Endodermal cell (in vitro differentiated cells): ENCODE measurements at regions not wholly inside any gene's neighbourhood (a gene's known extent, or its start where the extent isn't known, plus 50 kb on each side); places are given as distances from the start of the nearest gene placed in this dataset.

ENCODE experiments used
- DNase-seq: peaks from one replicate; pipeline ENCODE4 v3.0.0-alpha.2; 2017
- H3K27ac ChIP-seq: 2 replicates; pipeline ENCODE4 v1.5.1; 2013; ENCODE audit warnings: mild to moderate bottlenecking, low read depth, low read length, moderate library complexity
- H3K27me3 ChIP-seq: 2 replicates; pipeline ENCODE4 v1.6.1; 2013; ENCODE audit warnings: mild to moderate bottlenecking, low read length, moderate library complexity; ENCODE audit not compliant: insufficient read depth, control insufficient read depth, poor library complexity, severe bottlenecking
- H3K36me3 ChIP-seq: 2 replicates; pipeline ENCODE4 v1.7.0; 2013; ENCODE audit warnings: mild to moderate bottlenecking, low read length, moderate library complexity; ENCODE audit not compliant: control insufficient read depth, insufficient read depth
- H3K4me1 ChIP-seq: one replicate; pipeline ENCODE4 v1.7.0; 2013; ENCODE audit warnings: low read length; ENCODE audit not compliant: control insufficient read depth, insufficient read depth
- H3K4me3 ChIP-seq: 2 replicates; pipeline ENCODE4 v1.5.1; 2013; ENCODE audit warnings: mild to moderate bottlenecking, low read length, moderate library complexity
- H3K9ac ChIP-seq: 2 replicates; pipeline ENCODE4 v1.6.1; 2013; ENCODE audit warnings: mild to moderate bottlenecking, low read length, moderate library complexity; ENCODE audit not compliant: poor library complexity, severe bottlenecking; ENCODE audit errors: extremely low read depth
- H3K9me3 ChIP-seq: 2 replicates; pipeline ENCODE4 v1.6.1; 2013; ENCODE audit warnings: mild to moderate bottlenecking, low read length, moderate library complexity; ENCODE audit not compliant: control insufficient read depth
- H3K27ac Mint-ChIP-seq: 2 replicates; pipeline ENCODE4 v1.8.0; 2020; ENCODE audit warnings: mixed read lengths
- H3K27me3 Mint-ChIP-seq: 2 replicates; pipeline ENCODE4 v1.8.0; 2021; ENCODE audit warnings: mild to moderate bottlenecking, mixed read lengths; ENCODE audit not compliant: insufficient read depth
- H3K36me3 Mint-ChIP-seq: 2 replicates; pipeline ENCODE4 v1.8.0; 2020; ENCODE audit warnings: low read depth, mixed read lengths
- H3K4me1 Mint-ChIP-seq: 2 replicates; pipeline ENCODE4 v1.8.0; 2020; ENCODE audit warnings: mixed read lengths
- H3K4me3 Mint-ChIP-seq: 2 replicates; pipeline ENCODE4 v1.8.0; 2020; ENCODE audit warnings: mild to moderate bottlenecking, moderate library complexity, mixed read lengths
- H3K9me3 Mint-ChIP-seq: 2 replicates; pipeline ENCODE4 v1.8.0; 2020; ENCODE audit warnings: mild to moderate bottlenecking, mixed read lengths
- WGBS, 2 experiments: methylation state at CpG; one replicate each; pipeline versions ENCODE4 v1.1.5 to v1.1.7; 2013; ENCODE audit warnings: missing lambda C conversion rate in 2 of 2, mixed read lengths in 1 of 2; ENCODE audit not compliant: insufficient coverage in 1 of 2, insufficient read length in 1 of 2; 5-methylcytosine and 5-hydroxymethylcytosine counted together
- TF ChIP-seq, protein P1 (sequence below): fragments of 200-600 bp; sonication (generic); conservative IDR thresholded peaks from 2 replicates; pipeline ENCODE4 v1.5.0; 2021; ENCODE audit warnings: antibody characterized with exemption, mild to moderate bottlenecking

DNA sequence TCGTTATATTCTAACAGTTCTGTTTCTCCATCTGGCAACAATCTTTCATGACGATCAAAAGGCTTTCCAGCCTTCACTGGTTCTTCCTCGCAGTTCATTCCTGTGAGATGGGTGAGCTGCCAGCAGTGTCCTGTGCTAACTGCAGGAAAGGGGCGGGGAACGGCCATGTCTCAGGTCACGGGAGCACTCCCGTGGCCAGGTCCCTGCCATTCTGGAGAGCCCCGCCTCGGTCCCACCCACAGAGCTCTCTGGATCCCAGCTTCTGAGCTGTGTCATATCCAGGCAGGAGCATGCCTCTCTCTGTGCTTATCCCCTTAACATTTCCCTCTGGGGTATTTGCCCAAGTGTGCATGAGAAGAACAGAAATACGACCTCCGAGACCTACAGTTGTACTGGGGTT, 297.8 kb upstream of the IRX2 start:
- H3K27me3 Mint-ChIP-seq, result peaks cover 2% of the 10 kb centered on the region
- TF ChIP-seq, protein P1, sequence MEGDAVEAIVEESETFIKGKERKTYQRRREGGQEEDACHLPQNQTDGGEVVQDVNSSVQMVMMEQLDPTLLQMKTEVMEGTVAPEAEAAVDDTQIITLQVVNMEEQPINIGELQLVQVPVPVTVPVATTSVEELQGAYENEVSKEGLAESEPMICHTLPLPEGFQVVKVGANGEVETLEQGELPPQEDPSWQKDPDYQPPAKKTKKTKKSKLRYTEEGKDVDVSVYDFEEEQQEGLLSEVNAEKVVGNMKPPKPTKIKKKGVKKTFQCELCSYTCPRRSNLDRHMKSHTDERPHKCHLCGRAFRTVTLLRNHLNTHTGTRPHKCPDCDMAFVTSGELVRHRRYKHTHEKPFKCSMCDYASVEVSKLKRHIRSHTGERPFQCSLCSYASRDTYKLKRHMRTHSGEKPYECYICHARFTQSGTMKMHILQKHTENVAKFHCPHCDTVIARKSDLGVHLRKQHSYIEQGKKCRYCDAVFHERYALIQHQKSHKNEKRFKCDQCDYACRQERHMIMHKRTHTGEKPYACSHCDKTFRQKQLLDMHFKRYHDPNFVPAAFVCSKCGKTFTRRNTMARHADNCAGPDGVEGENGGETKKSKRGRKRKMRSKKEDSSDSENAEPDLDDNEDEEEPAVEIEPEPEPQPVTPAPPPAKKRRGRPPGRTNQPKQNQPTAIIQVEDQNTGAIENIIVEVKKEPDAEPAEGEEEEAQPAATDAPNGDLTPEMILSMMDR, result no peak

DNA sequence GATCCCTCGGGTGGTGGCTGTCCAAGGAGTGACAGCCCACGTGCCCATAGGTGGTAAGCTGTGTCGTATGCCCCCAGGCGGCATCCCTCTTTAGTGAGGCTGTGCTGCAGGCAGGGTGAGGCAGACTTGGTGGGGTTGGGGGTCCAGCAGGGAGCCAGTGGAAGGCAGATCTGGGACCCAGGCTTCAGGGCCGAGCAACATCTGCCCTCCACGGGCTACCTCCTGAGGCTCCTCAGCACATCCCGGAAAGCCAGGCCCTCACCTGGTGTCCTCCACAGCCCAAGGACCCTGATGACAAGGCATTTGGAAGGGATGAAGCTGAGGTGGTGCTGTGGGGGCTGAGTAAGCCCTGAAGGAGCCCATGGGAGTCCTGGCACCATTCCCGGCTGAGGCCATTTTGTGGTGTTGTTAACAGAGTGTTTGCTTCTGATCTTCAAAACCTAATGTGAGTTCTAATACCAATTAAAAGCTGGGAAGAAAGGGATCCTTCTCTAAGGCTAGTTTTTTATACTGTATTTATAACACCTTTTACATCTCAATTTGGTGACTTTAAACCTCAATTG, 295.8 kb upstream of the IRX2 start:
- WGBS, 2 experiments, result 83 to 93% methylated on average over 1 to 8 of the region's 8 CpGs
- H3K27me3 ChIP-seq, result no peaks in the 10 kb centered on the region
- TF ChIP-seq, protein P1, result no peak
- Mint-ChIP-seq H3K27me3 (peaks cover 2% of the 10 kb centered on the region), H3K36me3 (no peaks in the 10 kb centered on the region), H3K4me1 (no peaks in the 10 kb centered on the region), H3K4me3 (no peak overlapping the region), H3K9me3 (no peaks in the 10 kb centered on the region), H3K27ac (no peak overlapping the region)
- H3K36me3 ChIP-seq, result no peaks in the 10 kb centered on the region
- H3K9ac ChIP-seq, result no peak overlapping the region
- H3K9me3 ChIP-seq, result no peaks in the 10 kb centered on the region
- no peak overlapping the region for H3K27ac ChIP-seq
- no peak for DNase-seq
- H3K4me3 ChIP-seq, result no peak overlapping the region
- no peaks in the 10 kb centered on the region for H3K4me1 ChIP-seq

More for the DNA sequence above, 297.8 kb upstream of the IRX2 start:
- Mint-ChIP-seq H3K27ac (no peak overlapping the region), H3K4me1 (no peaks in the 10 kb centered on the region), H3K36me3 (no peaks in the 10 kb centered on the region), H3K4me3 (no peak overlapping the region), H3K9me3 (no peaks in the 10 kb centered on the region)
- no peak overlapping the region for H3K27ac ChIP-seq
- no peak for DNase-seq
- no peak overlapping the region for H3K9ac ChIP-seq
- H3K27me3 ChIP-seq, result no peaks in the 10 kb centered on the region
- no peak overlapping the region for H3K4me3 ChIP-seq
- no peaks in the 10 kb centered on the region for H3K36me3 ChIP-seq
- H3K4me1 ChIP-seq, result no peaks in the 10 kb centered on the region
- no peaks in the 10 kb centered on the region for H3K9me3 ChIP-seq
- WGBS, 2 experiments, result 93% methylated on average over 7 to 11 of the region's 11 CpGs

DNA sequence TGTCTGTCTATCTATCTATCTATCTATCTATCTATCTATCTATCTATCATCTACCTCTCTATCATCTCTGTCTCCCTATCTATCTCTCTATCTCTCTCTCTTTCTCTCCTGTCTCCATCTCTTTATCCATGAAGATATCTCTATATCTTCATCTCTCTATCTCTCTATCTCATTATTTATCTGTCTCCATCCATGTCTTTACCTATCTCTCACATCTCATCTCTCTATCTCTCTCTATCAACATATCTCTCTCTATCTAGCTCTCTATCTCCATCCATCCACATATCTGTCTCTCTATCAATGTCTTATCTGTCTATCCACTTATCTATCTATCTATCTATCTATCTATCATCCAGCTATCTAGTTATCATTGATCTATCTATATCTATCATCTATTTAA, 292.1 kb upstream of the IRX2 start:
- no peaks in the 10 kb centered on the region for H3K36me3 ChIP-seq
- Mint-ChIP-seq H3K4me1 (no peaks in the 10 kb centered on the region), H3K36me3 (no peaks in the 10 kb centered on the region), H3K27me3 (peaks cover 2% of the 10 kb centered on the region), H3K9me3 (no peaks in the 10 kb centered on the region), H3K4me3 (no peak overlapping the region), H3K27ac (no peak overlapping the region)
- no peak overlapping the region for H3K4me3 ChIP-seq
- no peak overlapping the region for H3K9ac ChIP-seq
- H3K27ac ChIP-seq, result no peak overlapping the region
- no peak for DNase-seq
- no peaks in the 10 kb centered on the region for H3K4me1 ChIP-seq
- TF ChIP-seq, protein P1, result no peak
- no peaks in the 10 kb centered on the region for H3K27me3 ChIP-seq
- H3K9me3 ChIP-seq, result no peaks in the 10 kb centered on the region
